Stimulated activated CD4-positive, alpha-beta T cell treated with anti-CD3 and anti-CD28 coated beads, Interleukin-15, amount 100 ng/mL, for 24 hours (primary cell): ENCODE measurements at regions not wholly inside any gene's neighbourhood (a gene's known extent, or its start where the extent isn't known, plus 50 kb on each side); places are given as distances from the start of the nearest gene placed in this dataset.

Source experiments
- DNase-seq: peaks from one replicate; pipeline ENCODE4 v3.0.0-alpha.2; 2020

- DNase-seq: peak; percentile 1
Observed at GRCh38 chrY:12981074-12981473, 76.4 kb downstream of the DDX3Y start.

DNA sequence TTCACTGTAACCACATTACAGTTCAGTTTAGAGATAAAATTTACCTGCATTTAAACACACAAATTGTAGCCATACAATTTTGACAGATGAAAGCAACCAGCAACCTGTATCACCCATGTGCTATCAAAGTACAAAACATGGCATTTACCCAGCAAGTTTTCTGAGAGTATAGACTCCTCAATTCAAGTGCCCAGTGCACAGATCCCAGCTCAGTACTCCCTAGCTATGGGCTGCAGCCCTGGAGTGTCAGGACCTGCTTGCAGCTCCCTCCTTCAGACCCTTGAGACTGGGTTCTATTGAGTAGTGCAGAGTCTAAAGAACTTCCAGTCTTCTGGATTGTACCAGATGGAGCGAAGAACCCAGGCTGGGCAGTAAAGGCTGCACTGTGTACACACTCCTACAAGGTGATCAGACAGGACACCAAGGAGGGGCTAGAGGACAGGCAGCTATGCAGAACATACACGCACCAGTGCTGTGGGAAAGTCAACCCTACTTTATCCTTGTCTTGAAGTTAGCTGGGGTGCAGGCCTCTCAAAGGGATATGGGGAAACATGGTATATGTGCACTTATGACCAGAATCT, 77.7 kb downstream of the DDX3Y start:
- no peak for DNase-seq

DNA sequence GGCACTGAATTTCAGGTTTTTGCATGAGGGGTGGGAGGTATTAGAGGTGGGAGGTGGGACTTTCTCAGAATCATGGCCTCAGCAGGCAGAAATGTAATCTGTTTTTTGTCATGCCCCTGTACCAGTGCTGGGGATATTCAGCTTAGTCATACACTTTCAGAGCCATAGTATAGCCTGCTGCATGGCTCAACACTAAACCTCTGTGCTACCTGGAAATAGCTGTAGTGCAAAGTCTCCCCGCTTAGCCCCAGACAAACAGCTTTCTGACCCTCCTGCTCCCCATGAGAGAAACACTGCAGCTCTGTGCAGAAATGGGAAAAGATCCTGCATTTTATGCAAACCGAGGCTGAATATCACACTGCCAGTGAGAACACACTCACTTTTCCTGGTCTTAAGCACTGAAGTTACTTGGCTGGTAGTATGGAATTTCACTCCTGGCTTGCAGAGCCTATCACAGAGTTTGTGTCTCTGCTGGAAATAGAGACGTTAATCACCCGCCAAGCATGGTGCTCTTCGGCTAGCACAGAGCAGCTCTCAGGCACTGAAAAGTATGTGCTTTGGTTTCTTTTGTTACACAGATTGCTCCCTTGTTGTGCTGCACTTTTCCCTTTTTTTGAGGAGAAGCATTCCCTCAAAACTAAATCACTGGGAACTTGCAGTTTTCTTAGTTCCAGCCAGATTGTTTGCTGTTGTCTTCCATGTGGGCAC, 80.1 kb downstream of the DDX3Y start:
- DNase-seq: no peak

DNA sequence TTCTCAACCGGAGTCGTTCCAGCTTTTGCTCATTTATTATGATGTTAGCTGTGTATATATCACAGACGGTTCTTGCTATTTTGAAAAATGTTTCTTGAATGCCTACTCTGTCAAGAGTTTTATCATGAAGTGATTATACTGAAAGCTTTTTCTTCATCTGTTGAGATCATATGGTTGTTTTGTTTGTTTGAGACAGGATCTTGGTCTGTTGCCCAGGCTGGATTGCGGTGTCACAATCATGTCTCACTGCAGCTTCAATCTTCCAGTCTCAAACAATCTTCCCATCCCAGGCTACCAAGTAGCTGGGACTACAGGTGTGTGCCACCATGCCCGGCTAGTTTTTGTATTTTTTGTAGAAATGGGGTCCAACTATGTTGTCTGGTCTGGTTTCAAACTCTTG, 112.8 kb downstream of the DDX3Y start:
- DNase-seq: no peak

DNA sequence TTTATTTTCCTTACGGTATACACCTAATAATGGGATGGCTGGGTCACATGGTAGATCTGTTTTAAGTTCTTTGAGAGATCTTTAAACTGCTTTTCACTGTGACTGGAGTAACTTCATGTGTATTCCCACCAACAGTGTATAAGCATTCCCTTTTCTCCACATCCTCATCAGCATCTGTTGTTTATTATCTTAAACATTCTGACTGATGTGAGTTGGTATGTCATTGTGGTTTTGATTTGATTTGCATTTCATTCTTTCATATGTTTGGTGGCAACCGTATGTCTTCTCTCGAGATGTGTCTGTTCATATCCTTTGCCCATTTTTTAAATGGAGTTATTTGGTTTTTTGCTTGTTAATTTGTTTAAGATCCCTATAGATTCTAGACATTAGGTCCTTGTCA, 114.8 kb downstream of the DDX3Y start:
- no peak for DNase-seq

DNA sequence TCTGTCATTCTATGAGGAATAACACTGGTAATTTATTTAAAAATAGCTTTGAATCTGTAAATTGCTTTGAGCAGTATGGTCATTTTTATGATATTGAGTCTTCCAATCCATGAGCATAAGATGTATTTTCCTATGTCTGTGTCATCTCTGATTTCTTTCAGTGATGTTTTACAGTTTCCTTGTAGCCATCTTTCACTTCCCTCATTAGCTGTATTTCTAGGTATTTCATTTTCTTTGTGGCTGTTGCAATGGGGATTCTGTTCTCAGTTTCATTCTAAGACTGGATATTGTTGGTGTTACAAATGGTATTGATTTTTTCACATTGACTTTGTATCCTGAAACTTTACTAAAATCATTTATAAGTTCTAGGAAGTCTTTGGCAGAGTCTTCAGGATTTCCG, 116.2 kb downstream of the DDX3Y start:
- no peak for DNase-seq

DNA sequence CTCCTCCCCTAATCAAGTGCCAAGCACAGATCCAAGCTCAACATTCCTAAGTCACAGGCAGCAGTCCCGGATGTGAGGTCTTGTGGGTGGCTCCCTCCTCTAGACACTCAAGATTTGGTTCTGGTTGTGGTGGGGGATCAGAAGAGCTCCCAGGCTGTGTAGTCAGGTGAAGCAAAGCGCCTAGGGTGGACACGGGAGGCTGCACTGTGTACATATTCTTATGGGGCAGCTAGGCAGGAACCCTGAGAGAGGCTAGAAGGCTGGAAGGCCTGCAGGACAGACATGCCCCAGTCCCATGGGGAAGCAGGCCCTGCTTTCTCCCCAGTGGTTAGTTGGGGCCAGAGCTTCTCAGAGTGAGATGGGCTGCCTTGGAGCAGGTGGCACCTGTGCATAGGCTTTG, 118.9 kb downstream of the DDX3Y start:
- DNase-seq: no peak

DNA sequence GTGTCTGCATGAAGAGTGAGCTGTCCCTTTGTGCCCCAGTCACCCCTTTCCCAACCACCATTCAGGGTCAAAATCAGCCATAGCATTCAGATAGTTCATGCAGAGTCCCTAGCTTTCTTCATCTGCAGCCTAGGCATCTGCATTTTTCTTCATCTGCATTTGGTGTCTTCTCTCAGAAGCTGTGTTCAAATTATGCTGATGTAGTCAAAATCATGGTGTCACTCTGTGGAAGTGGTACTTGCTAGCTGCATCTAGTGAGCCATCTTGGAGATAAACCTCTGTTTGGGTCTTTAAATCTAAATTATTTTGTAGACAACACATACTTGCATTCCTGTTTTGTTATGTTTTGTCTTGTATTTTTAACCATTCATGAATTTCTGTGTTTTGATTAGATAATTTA, 119.8 kb downstream of the DDX3Y start:
- no peak for DNase-seq

GRCh38 chrY:13026906-13027305, 122.2 kb downstream of the DDX3Y start:
- no peak for DNase-seq

- no peak for DNase-seq
Observed at GRCh38 chrY:13040232-13040631, 135.6 kb downstream of the DDX3Y start.

DNA sequence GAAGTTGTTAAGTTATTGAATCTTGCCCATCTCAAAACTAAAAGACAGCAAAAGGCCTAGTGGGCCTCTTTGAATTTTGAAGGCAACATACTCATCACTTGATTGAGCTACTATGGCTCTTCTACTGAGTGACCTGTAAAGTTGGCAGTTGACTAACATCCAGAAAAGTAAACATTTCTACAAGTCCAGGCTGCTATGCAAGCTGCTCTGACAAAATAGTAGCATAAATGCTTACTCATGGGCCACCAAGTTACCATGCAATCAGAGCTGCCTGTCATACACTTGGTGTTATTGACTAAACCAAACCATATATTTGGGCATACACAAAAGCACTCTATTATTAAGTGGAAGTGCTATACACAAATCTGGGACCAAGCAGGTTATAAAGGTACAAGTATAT, 148.8 kb downstream of the DDX3Y start:
- no peak for DNase-seq

- DNase-seq: no peak
Observed at GRCh38 chrY:13066372-13066771, 161.7 kb downstream of the DDX3Y start.

GRCh38 chrY:13068696-13069095, 164.0 kb downstream of the DDX3Y start:
- no peak for DNase-seq

GRCh38 chrY:13069111-13069510, 164.4 kb downstream of the DDX3Y start:
- no peak for DNase-seq

GRCh38 chrY:13082748-13083147, 178.1 kb downstream of the DDX3Y start:
- no peak for DNase-seq

DNA sequence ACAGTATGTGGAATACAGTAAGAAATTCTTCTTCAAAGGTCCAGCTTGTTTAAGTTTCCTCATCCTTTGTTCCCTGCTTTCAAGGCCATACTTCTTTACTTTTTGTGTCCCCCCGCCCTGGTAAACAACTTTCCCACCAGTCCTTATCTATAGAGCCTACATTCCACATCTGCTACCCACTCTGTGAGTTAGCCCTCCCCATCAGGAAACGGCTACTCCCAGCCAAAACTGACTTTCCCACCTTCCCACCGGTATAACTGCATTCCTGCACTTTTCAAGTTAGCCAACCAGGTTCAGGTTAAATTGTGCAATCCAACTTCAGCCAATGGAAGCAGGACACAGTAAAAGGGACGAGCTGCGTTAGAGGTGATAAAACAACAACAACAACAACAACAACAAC, 186.9 kb downstream of the DDX3Y start:
- DNase-seq: no peak

DNA sequence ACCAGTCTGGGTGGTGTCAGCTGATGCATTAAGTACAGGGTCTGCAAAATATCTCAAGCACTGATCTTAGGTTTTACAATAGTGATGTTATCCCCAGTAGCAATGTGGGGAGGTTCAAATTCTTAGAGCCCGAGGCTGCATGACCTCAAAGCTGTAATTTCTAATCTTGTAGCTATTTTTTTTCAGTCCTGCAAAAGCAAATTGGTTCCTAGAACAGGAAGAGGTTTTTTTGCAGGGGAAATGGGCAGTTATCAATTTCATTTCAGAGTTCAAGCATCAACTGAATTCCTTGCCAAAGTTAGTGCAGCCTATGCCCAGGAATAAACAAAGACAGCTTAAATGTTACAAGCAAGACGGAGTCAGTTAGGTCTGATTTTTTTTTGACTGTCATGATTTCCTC, 188.3 kb downstream of the DDX3Y start:
- DNase-seq: no peak

GRCh38 chrY:13093461-13093860, 188.8 kb downstream of the DDX3Y start:
- DNase-seq: no peak

DNA sequence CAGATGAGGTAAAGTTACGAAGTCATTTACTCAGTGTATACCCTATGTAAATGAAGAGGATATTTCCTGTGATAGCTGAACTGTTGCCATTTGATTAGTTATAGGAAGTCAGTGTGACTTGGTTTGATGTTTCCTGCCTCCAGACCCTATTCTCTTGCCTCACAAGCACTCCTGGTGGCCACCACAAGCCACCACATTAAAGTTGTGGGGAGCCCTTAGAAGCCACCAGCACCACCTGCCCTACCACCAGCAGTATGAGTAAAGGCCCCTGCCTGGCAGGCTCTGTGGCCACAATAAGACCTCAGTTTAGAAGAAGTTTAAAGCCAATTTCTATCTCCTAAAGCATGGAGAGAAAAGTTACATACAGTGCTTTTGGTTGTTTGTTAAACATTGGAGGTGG, 189.7 kb downstream of the DDX3Y start:
- DNase-seq: peak; percentile 3

GRCh38 chrY:13094904-13095600, 190.4 kb downstream of the DDX3Y start:
- DNase-seq: no peak

DNA sequence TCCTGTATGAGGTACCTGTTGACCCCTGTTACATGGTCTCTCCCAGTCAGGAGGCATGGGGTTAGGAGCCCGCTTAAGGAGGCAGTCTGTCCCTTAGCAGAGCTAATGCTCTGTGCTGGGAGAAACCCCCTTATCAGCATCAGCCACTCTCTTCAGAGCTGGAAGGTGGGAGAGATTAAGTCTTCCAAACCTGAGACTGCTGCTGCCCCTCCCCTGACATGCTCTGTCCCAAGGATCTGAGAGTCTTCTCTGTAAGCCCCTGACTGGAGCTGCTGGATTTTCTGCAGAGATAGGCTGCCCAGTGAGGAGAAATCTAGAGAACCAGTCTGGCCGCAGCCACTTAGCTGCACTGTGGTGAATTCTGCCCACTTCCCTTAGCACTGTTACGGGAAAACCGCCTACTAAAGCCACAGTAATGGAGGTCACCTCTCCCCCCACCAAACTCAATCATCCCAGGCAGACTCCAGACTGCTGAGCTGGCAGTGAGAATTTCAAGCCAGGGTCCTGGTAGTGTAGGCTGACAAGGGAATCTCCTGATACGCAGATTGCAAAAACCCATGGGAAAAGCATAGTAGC, 222.3 kb downstream of the DDX3Y start:
- DNase-seq: no peak

GRCh38 chrY:13127476-13127875, 222.8 kb downstream of the DDX3Y start:
- DNase-seq: no peak

DNA sequence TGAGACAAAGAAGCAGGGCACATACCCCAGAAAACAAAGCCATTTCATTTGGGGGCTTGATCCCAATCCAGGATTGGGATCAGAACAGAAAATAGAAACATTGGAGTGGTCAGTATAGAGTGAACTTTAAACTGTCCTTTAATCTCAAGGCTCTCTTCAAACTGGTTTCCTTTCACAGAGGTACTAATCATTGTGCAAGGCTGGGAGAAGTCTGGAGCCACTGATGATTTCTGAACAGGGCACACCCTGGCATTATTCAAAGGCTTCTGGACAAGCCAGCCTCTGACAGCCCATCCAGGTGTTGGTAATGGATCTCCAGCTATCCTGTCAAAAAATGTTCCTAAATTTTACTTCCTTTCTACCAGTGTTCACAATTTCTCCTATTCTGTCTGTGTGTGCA, 244.5 kb downstream of the DDX3Y start:
- no peak for DNase-seq

DNA sequence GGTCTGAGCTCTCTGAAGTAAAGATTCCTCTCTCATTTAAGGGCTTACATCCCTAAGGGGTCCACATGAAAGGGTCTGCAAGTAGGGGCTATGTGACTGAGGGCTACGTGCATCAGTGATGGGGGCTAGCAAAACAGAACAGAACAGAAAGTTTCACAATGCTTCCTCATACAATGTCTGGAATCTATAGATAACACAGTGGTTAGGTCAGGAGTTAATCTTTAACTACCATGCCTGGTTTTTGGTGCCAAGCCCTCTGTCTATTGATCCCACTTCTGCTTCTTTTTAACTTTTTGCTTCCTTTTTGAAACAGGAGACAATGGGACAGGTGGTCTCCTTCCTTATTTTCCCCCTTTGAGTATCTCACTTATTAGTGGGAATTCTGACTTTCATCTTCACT, 263.0 kb downstream of the DDX3Y start:
- no peak for DNase-seq
